KMS-11 (cell line): ENCODE measurements at regions not wholly inside any gene's neighbourhood (a gene's known extent, or its start where the extent isn't known, plus 50 kb on each side); places are given as distances from the start of the nearest gene placed in this dataset.

Experiments
- H2AFZ ChIP-seq: fragments of 200-600 bp; sonication (generic); 2 replicates; pipeline ENCODE4 v1.6.1; 2016; ENCODE audit warnings: antibody characterized with exemption, mixed run types, low read depth
- H3K27ac ChIP-seq: fragments of 200-600 bp; sonication (generic); 2 replicates; pipeline ENCODE4 v1.6.1; 2016; ENCODE audit warnings: mild to moderate bottlenecking, mixed run types
- H3K27me3 ChIP-seq: fragments of 200-600 bp; sonication (generic); 2 replicates; pipeline ENCODE4 v1.6.1; 2017; ENCODE audit warnings: mild to moderate bottlenecking, low read depth, mixed run types, moderate library complexity; ENCODE audit not compliant: insufficient read depth
- H3K36me3 ChIP-seq: fragments of 200-600 bp; sonication (generic); 2 replicates; pipeline ENCODE4 v1.6.1; 2017; ENCODE audit warnings: mild to moderate bottlenecking, mixed run types; ENCODE audit not compliant: insufficient read depth
- H3K4me1 ChIP-seq: fragments of 200-600 bp; sonication (generic); 2 replicates; pipeline ENCODE4 v1.6.1; 2016; ENCODE audit warnings: mild to moderate bottlenecking, low read depth, mixed run types; ENCODE audit not compliant: poor library complexity, severe bottlenecking
- H3K4me2 ChIP-seq: fragments of 200-600 bp; sonication (generic); 2 replicates; pipeline ENCODE4 v1.7.0; 2016; ENCODE audit warnings: mild to moderate bottlenecking, mixed run types
- H3K4me3 ChIP-seq: fragments of 200-600 bp; sonication (generic); IDR thresholded peaks from 2 replicates; pipeline ENCODE4 v1.6.1; 2017; ENCODE audit warnings: low read depth, low read length, mixed read lengths; ENCODE audit not compliant: insufficient read depth
- H3K79me2 ChIP-seq: fragments of 200-600 bp; sonication (generic); 2 replicates; pipeline ENCODE4 v1.6.1; 2016; ENCODE audit warnings: low read depth, mixed run types; ENCODE audit not compliant: insufficient read depth
- H3K9ac ChIP-seq: fragments of 200-600 bp; sonication (generic); 2 replicates; pipeline ENCODE4 v1.6.1; 2016; ENCODE audit warnings: mild to moderate bottlenecking, mixed run types
- H4K20me1 ChIP-seq: fragments of 200-600 bp; sonication (generic); 2 replicates; pipeline ENCODE4 v1.6.1; 2016; ENCODE audit warnings: mild to moderate bottlenecking, mixed run types; ENCODE audit not compliant: insufficient read depth
- CTCF ChIP-seq: fragments of 200-600 bp; sonication (generic); conservative IDR thresholded peaks from 2 replicates; pipeline ENCODE4 v1.6.1; 2017; ENCODE audit warnings: low read depth, mild to moderate bottlenecking, antibody characterized with exemption, low read length, moderate library complexity, mixed read lengths

GRCh38 chr14:51495319-51495718, 156.4 kb upstream of the FRMD6 start:
- Histone ChIP-seq H3K79me2 (no peaks in the 10 kb centered on the region), H3K27ac (no peak overlapping the region), H3K4me2 (no peak overlapping the region), H4K20me1 (no peaks in the 10 kb centered on the region), H3K36me3 (no peaks in the 10 kb centered on the region), H3K4me1 (no peaks in the 10 kb centered on the region), H3K27me3 (no peaks in the 10 kb centered on the region), H3K9ac (no peak overlapping the region), H3K4me3 (no peak overlapping the region), H2AFZ (no peak overlapping the region)
- TF ChIP-seq CTCF: no peak

- no peak overlapping the region for H3K9ac ChIP-seq
- no peaks in the 10 kb centered on the region for H3K4me1 ChIP-seq
- H3K4me2 ChIP-seq: no peak overlapping the region
- TF ChIP-seq CTCF: no peak
- H3K4me3 ChIP-seq: no peak overlapping the region
- no peaks in the 10 kb centered on the region for H3K36me3 ChIP-seq
- H2AFZ ChIP-seq: no peak overlapping the region
- H3K27ac ChIP-seq: no peak overlapping the region
- no peaks in the 10 kb centered on the region for H4K20me1 ChIP-seq
- H3K27me3 ChIP-seq: no peaks in the 10 kb centered on the region
- no peaks in the 10 kb centered on the region for H3K79me2 ChIP-seq
Measured at GRCh38 chr14:51498411-51499227, 153.1 kb upstream of the FRMD6 start.

- no peak overlapping the region for H2AFZ ChIP-seq
- no peaks in the 10 kb centered on the region for H3K36me3 ChIP-seq
- no peaks in the 10 kb centered on the region for H4K20me1 ChIP-seq
- no peak overlapping the region for H3K4me2 ChIP-seq
- no peak for TF ChIP-seq CTCF
- H3K4me1 ChIP-seq: peaks cover 9% of the 10 kb centered on the region
- no peak overlapping the region for H3K9ac ChIP-seq
- H3K27me3 ChIP-seq: no peaks in the 10 kb centered on the region
- no peaks in the 10 kb centered on the region for H3K79me2 ChIP-seq
- H3K4me3 ChIP-seq: no peak overlapping the region
- H3K27ac ChIP-seq: no peak overlapping the region
Measured at GRCh38 chr14:51500776-51501175, 150.9 kb upstream of the FRMD6 start.

- Histone ChIP-seq H3K27me3 (no peaks in the 10 kb centered on the region), H3K36me3 (no peaks in the 10 kb centered on the region), H2AFZ (no peak overlapping the region), H3K4me1 (peaks cover 9% of the 10 kb centered on the region), H3K27ac (no peak overlapping the region), H3K9ac (no peak overlapping the region), H3K4me2 (no peak overlapping the region), H3K4me3 (no peak overlapping the region), H4K20me1 (no peaks in the 10 kb centered on the region), H3K79me2 (no peaks in the 10 kb centered on the region)
- TF ChIP-seq CTCF: no peak
Measured at GRCh38 chr14:51501746-51502145, 150.0 kb upstream of the FRMD6 start.
